HG02678 (cell line): ENCODE measurements at regions not wholly inside any gene's neighbourhood (a gene's known extent, or its start where the extent isn't known, plus 50 kb on each side); places are given as distances from the start of the nearest gene placed in this dataset.
"Not testable (repeated sequence)": the region's sequence is repeated elsewhere in the genome, so short reads cannot be mapped to it uniquely, and the experiment has no call there.

Experiments used
- ATAC-seq: cut with Tn5 transposase; IDR thresholded peaks from one replicate; pipeline ENCODE4 v1.9.1; 2021; ENCODE audit warnings: mild to moderate bottlenecking, moderate library complexity; ENCODE audit not compliant: unreplicated experiment

DNA sequence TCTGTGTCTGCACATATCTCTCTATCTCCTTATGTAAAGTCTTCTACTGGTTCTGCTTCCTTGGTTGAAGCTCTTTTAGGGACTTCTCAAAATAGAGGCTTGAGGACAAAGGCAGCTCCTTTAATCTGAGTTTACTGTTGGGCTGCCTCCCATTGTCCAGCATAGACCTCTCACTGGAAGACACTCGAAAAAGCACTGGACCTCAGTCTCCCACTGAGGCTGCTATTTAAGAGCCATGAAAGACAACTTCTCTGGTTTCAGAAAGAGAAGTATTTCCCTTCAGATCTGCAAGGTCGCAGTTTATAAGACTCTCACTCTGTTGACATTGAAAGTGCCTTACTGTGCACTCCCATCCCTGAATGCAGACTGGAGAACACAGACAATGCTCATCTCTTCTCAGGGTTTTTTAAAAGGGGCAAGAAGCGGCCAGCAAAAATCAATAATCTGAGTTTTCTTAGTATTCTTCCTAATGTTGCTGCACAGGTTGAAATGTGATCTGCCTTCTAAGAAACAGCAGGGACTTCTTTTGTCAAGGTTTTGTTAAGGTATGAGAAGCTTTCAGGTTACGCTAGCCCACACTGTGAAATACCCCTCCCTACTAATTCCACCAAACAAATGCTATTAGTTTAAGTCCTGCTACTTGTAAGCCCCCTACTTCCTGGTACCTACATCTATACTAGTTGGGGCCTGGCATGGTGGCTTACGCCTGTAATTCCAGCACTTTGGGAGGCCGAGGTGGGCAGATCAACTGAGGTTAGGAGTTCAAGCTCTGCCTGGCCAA, 450.0 kb upstream of the SLC10A2 start:
- no peak for ATAC-seq

DNA sequence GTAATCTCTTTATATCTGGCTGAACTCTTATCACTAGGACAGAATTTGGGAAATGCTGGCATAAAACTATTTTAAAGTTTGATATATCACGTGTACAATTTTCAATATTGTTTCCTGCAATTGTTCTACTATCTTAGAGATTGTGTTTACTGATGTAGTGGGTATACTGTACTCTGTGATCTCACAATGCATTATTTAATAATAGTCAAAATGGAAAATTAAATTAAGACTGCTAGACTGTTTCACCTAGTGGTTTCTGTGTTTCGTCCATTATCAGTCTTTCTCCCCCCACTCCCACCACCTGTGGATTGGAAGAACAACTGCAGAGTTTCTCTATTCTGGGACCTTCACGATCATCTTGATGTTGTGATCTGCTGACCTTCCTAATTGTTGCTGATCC, 449.2 kb upstream of the SLC10A2 start:
- no peak for ATAC-seq

DNA sequence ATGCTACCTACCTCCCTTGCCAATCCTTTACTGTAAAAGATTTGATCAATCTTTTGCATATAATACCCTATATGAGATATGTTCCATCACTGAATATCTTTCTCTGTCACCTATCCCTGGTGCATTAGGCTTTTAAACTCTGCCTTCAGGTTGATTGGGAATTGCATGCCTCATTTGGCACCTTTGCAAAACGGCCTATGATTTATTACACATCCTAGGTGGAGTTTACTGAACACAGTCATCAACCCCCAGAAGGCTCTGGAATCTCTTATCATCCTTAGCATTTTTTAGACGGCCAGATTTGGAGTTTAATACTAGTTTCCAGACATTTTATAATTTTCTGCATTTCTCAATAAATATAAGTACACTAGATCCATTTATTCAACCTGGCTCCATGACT, 448.4 kb upstream of the SLC10A2 start:
- no peak for ATAC-seq

DNA sequence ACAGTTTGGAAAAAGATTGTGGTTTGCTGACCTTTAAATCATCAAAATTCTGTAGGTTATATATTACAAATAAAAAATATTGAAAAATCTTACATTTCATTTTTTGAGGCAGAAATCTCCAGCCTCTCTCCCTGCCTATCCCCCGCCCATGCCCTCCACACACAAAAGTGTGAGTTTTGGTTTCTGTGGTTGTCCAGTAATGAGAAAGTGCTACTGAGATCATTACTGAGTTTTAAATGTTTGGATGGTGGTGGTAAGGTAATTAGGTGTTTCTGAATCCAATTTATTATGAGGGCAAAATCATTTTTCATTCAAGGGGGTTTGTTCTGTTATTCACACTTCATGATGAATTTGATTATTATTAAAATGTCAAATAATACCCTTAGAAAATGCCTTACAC, 448.0 kb upstream of the SLC10A2 start:
- no peak for ATAC-seq

DNA sequence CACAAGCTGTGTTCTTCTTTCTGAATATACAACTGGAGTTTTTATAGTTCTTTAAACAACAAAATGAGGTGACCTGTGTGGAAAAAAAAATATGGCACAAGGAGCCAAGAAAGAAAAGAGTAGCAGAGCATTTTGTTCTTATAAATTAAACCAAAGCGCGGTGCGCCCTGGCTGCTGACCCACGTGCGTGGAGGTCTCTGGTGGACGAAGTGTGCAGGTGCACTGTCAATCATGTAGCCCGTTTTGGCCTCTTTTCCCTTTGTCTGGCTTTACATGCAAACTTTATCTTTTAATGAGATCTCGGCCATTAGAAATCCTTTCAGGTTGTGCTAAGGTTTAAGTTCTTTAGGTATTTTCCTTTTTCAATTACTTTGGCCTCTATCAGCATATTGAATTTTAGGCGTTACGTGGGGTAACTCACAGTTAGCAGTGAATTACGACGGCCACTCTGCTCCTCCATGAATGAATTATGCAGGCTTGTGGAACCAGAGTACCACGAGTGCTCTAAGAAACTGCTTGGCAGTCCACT, 443.9 kb upstream of the SLC10A2 start:
- no peak for ATAC-seq

DNA sequence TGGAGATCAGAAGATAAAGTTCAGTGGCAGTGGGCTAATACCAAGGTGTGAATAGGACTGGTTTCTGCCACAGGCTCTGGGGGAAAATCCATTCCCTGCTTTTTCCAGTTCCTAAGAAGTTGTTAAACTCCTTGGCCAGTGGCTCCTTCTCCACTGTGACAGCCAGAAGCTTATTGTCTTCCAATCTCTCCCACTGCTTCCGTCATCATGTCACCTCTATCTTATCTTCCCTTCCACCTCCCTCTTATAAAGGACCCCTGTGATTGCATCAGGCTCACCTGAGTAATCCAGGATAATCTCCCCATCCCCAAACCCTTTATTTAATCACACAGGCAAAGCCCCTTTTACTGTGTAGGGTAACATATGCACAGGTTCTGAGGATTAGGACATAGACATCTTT, 431.2 kb upstream of the SLC10A2 start:
- ATAC-seq, result no peak

DNA sequence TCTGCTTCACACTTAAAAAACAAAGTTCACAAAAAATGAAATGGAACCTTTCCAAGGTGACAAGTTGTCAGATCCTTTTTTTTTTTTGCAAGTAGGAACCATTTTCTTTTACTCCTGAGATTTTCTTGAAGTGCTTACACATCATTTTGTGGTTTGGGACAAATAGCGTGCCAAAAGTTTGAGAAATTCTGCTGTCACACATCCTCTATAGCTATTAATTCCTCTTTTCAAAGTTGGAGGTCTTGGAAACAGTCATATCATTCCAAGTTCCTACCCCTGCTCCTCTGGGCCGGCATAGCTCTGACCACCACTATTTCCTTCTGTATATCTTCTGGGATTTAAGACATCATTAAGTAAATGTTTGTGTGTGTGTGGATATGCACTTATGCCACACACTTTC, 421.6 kb upstream of the SLC10A2 start:
- no peak for ATAC-seq

DNA sequence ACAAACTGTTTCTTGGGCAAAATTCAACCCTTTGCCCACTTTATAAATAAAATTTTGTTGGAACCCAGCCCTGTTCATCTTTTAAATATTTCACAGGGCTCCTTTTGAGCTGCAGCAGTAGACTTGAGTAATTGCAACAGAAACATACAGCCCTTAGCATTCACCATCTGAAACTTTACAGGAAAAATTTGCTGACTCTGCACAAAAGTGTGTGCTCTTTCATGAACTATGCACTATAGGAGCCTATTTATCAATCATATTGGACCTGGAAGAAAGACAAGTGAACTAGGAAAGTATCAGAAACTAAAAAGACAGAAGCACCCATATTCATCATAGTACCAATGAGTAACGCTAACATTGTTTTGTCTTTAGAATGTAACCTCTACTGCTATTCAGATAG, 406.9 kb upstream of the SLC10A2 start:
- ATAC-seq, result no peak

DNA sequence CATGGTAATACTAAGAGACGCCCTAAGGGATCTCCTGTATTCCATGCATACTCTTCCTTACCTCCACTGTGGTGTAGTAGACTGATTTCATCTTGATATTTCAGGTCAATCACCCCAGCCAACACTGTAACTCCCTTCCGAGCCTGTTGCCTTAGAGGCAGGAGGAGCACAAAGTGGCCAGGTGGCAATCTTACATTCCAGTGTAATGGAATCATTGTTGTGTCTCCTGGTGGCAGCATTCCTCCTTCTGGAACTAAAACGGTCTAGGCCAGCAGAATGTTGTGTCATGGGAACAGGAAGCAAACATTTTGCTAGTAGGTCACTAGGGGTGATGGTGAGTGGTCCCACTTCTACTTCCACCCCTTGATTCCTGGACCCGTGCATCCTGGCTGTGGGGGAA, 405.7 kb upstream of the SLC10A2 start:
- ATAC-seq, result no peak

DNA sequence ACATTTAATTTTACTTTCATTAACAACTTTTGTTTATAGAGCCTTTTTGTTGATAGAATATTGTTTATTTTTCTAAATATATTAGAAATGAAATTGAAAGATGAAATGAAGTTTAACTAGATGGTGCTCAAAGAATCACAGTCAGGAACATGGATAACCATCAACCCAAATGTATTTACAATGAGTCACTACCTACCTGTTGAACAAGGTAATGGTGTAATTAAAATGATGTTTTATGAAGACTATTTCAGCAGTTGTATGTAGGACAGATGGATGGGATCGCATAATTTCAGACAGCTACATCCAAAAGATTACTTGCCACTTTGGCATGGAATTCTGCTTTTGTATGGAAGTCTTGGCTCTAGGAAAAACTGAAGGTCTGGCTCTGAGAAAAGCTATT, 403.6 kb upstream of the SLC10A2 start:
- ATAC-seq, result no peak

DNA sequence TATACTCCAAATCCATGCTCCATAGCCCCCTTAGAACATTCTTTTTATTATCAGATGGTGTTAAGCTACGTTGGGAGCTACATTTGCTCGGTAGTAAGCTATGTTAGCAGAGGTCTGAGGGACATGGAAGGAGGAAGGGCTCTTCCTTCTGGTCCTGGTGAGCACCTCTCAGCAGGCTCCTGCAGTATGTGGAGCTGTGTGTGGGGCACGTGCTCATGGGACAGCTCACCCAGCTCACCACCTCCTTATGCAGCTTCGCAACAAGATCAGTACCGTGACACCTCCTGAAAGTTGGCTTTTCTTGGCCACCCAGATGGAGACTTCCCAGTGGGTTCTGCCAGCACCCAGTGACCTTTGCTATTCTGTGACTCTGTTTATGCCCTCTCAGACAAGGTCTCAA, 400.5 kb upstream of the SLC10A2 start:
- ATAC-seq, result no peak

DNA sequence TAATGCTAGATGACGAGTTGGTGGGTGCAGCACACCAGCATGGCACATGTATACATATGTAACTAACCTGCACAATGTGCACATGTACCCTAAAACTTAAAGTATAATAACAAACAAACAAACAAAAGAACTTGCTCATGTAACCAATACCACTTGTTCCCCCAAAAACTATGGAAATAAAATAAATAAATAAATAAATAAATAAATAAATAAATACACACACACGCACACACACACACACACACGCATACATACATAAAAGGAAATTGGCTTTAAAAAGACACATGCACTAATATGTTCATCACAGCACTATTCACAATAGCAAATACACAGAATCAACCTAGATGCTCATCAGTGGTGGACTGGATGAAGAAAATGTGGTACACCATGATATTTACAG, 394.0 kb upstream of the SLC10A2 start:
- ATAC-seq, result not testable (repeated sequence)

DNA sequence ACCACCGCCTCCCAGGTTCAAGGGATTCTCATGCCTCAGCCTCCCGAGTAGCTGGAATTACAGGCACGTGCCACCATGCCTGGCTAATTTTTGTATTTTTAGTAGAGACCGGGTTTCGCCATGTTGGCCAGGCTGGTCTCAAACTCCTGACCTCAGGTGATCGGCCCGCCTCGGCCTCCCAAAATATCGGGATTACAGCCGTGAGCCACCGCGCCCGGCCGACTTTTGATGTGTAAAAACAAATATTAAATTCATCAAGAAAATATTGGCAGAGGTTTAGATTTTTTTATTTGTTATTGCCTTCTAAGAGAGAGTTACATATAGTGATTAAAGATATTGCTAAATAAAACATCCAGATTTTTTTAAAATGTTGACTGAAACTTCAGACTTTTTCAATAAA, 390.8 kb upstream of the SLC10A2 start:
- ATAC-seq, result not testable (repeated sequence)

DNA sequence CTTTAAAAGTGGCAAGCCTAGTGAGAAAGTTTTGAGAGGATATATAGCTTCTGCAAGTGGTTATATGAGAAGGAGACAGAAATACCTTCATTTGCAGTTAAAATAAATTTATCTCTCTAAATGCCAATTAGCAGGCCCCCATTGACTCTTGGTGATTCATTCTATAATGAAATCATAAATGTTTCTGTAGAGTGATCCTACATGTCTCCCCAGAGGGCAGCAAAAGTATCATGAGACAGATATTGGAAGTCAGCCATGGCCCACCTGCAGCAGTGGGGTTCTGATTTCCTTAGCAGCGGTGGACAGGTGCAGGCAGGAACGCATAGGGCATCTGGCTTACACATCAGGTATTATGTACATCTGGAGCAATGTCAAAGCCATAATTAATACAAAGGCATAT, 385.4 kb upstream of the SLC10A2 start:
- ATAC-seq, result no peak

DNA sequence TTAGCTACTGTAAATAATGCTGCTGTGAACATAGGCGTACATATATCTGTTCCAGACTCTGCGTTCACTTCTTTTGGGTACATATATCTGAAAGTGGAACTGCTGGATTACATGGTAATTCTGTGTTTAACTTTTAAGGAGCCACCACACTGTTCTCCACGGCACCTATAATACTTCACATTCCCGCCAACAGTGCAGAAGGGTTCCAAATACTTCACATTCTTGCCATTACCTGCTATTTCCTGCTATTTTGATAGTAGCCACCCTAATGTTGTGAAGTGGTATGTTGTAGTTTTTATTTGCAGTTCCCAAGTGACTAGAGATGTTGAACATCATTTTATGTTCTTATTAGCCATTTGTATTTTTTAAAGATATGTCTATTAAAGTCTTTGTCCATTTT, 377.4 kb upstream of the SLC10A2 start:
- no peak for ATAC-seq

DNA sequence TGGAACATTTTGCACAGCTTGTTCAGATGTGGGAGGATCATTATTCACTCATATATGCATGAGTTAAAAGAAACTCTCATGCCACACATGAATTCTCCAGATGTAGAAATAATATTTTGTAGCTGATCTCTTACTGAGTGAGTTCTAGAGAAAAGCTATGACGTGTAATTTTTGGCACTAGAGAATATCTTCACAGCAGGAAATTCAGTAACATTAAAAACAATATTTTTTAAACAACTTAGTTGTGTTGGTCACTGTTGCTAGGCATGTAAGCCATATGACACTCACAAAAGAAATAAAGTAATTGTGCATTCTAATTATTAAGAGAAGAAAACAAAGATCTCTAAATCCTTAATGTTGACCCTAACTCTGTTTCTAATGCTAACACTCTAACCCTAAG, 371.4 kb upstream of the SLC10A2 start:
- ATAC-seq, result no peak

DNA sequence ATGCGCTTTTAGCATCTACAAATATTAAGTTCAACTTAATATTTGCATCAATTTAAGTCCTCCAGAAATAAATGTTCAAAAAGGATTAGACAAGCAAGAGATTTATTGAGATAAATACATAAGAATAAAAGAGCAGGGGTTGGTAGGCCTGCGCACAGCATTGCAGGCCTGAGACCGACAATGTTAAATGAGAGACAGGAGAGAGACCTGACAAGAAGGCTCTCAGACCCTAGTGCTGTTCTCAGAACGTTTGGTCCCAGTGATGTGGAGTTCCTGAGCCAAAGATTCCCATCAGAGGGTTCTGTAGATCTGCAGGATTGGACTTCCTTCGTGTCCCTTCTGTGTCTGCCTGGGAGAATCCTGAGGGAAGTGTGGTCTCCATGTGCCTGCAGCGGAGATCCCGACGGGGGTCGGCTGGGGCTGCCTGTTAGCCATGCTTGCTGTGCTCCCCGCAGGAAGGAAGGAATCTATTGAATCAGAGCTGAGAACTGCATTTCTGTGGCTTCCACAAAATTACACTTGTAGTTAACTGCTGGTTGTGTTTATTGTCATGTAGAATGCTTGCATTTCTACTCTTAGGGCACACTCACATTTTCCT, 369.9 kb upstream of the SLC10A2 start:
- no peak for ATAC-seq

DNA sequence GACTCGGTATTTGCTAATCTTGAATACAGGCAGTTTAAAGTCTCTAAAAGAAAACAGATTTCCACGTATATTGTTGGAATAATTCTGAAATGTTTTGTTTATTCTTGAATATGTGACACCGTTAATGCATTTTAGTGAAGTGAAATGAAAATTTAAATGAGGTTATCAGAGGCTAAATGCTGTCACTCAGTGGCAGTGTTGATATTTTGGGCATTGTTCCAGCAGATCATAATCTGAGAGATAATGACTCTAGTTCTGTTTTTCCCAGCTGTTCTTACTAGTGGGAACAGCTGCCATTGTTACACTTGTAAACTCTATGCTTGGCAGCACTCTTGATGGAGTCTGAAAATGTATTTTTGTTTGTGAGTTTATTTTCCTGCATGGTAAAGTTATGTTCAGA, 365.6 kb upstream of the SLC10A2 start:
- ATAC-seq, result no peak

DNA sequence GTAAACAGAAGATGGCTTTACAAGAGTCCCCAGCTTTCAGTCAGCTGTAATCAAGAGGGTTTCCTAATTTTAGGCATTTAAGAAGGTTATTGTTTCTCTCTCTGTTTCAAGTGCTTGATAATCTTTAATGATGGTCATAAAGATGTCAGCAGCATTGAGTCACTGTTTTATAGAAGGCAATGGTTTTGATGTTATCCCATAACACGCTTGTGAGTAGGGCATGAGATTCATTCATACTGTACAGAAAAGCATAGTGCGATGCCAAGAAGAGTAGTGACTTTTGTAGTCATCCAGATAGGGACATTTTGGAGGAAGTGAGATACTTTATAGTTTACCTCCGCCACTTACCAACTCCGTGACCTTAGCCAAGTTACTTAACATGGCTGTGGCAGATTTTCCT, 364.2 kb upstream of the SLC10A2 start:
- ATAC-seq, result no peak

DNA sequence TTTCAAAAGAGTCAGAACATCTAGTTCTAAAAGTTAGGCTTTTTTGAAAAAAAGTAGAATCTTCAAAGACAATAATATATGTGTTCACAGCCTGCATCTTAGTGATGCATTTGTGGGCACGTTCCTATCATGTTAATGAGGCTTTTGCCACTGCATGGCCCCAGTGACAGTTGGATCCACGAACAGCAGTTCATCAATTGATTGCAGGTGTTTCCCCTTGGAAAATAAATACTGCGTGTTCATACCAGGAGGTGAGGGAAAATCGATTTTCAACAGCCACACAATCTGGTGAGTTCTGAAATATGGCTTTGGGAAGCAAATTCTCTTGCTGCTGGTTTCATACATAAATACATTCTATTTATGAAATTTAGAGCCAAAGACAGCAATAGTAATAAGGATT, 343.8 kb upstream of the SLC10A2 start:
- ATAC-seq, result no peak

DNA sequence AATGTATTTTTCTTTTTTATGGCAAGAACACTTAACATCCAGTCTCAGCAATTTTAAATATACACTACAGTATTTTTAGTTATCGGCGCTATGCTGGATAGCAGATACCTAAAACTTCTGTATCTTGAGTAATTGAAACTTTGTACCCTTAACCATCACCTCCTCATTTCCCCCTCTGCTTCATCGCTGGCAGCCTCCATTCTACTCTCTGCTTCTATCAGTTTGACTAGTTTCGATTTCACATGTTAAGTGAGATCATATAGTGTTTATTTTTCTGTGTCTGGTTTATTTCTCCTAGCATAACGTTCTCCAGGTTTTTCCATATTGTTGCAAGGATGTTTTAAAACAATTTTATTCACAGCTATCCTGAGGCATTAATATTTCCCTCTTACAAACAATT, 340.8 kb upstream of the SLC10A2 start:
- no peak for ATAC-seq

DNA sequence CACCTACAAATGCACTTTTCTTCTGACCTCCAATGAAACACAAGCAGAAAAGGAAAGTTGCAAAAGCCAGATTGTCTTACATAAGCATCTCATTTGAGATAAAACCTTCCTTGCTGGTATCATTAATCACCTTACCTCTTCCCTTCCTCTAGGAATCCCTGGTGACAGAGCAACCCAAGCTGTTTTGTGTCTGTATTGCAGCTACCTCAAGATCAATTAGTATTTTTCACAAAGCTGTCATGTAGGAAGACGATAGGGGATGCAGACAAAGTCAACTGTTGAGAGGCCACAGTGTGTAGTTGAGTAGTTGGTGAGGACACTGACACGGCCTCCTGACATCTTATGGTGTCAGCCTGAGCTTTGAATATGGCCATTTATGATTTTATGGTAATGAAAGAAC, 339.1 kb upstream of the SLC10A2 start:
- ATAC-seq, result no peak

DNA sequence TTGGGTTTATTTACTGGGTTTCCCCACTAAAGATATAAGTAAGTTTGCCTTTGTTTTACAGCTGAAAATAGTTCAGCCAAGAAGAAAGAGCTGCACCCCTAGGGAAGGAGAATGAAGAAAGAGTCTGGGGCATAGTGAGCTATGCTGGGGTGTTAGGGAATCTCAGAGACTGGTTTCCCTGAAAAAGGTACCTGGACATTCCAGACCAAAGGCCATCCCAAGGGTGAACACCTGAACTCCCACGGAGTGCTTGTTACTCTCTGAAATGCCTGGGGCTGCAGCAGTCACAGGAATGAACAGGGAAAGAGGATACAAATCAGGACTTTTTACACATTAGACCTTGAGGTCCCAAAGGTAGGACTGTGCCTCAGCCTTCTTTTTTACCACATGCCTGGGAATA, 337.6 kb upstream of the SLC10A2 start:
- no peak for ATAC-seq
